Gastroesophageal sphincter (tissue), 4 donors: ENCODE measurements at regions not wholly inside any gene's neighbourhood (a gene's known extent, or its start where the extent isn't known, plus 50 kb on each side); places are given as distances from the start of the nearest gene placed in this dataset.

Source experiments
- ATAC-seq: fragments of 150-250 bp; one replicate; pipeline ENCODE4 v1.9.1; 2016; ENCODE audit warnings: mild to moderate bottlenecking, moderate library complexity
- H3K27ac ChIP-seq, 4 donors: fragments of 200-600 bp; sonication (generic) in 3 of 4; 1 replicate in 3 of 4; 2 replicates in 1 of 4; pipeline ENCODE4 v1.5.1; 2016 to 2019
- H3K27me3 ChIP-seq: fragments of 200-600 bp; sonication (generic); one replicate; pipeline ENCODE4 v1.5.1; 2019
- H3K36me3 ChIP-seq, 2 donors: fragments of 200-600 bp; sonication (generic); one replicate each; pipeline ENCODE4 v1.5.1; 2019; ENCODE audit warnings: control low read depth in 1 of 2
- H3K4me1 ChIP-seq, 3 donors: fragments of 200-600 bp; sonication (generic); 1 replicate in 2 of 3; 2 replicates in 1 of 3; pipeline ENCODE4 v1.5.1; 2016 to 2019; ENCODE audit warnings: control low read depth in 2 of 3
- H3K4me3 ChIP-seq, 2 donors: fragments of 200-600 bp; sonication (generic); one replicate each; pipeline ENCODE4 v1.5.1; 2019; ENCODE audit warnings: mild to moderate bottlenecking in 1 of 2, moderate library complexity in 1 of 2
- H3K9me3 ChIP-seq, 3 donors: fragments of 200-600 bp; sonication (generic); one replicate each; pipeline ENCODE4 v1.5.1; 2017 to 2019; ENCODE audit warnings: control low read depth in 2 of 3
- EP300 ChIP-seq: sonication (generic); formaldehyde crosslinking; IDR thresholded peaks from one replicate; pipeline ENCODE4 v1.6.1; 2017; ENCODE audit warnings: antibody characterized with exemption, mild to moderate bottlenecking
- POLR2A ChIP-seq, 2 donors: fragments of 450-650 bp; IDR thresholded peaks; one replicate each; pipeline ENCODE4 v1.6.1; 2017; ENCODE audit warnings: antibody characterized with exemption in 2 of 2, mild to moderate bottlenecking in 2 of 2, moderate library complexity in 1 of 2
- POLR2AphosphoS5 ChIP-seq: sonication (generic); formaldehyde crosslinking; IDR thresholded peaks from one replicate; pipeline ENCODE4 v1.6.1; 2017; ENCODE audit warnings: antibody characterized with exemption
- WGBS, 2 donors: methylation state at CpG; one replicate each; pipeline ENCODE4 v1.1.5; 2018; ENCODE audit warnings: low coverage in 1 of 2; 5-methylcytosine and 5-hydroxymethylcytosine counted together
- TF ChIP-seq, protein P1 (sequence below), 4 experiments: fragments of 200-600 bp in 2 of 4; fragments of 450-650 bp in 2 of 4; sonication (generic) in 1 of 4; IDR thresholded peaks; one replicate each; pipeline ENCODE4 v1.5.1; 2017 to 2019; ENCODE audit warnings: antibody characterized with exemption in 4 of 4, mild to moderate bottlenecking in 2 of 4, moderate library complexity in 2 of 4

DNA sequence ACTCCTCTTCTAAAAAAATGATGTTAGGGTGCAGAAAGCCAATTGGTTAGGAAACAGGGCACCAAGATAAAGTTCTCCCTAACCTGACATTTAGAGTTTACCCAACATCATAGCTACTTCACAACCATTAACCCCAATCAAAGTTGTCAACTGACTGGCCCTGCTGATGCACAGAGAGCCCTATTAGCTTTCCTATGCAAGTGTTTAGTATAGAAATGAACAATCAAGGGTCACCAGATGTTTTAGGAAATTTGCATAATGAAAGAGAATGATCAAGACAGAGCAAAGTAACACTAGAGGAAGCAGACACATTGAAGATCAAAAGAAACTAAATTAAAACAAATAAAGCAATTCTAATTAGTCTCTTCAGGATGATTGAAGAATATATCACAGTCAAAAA is 64.2 kb upstream of the DCC start:
- ATAC-seq = no peak
- Histone ChIP-seq H3K4me1 (no peaks in the 10 kb centered on the region), H3K36me3 (no peaks in the 10 kb centered on the region), H3K4me3 (no peak overlapping the region), H3K9me3 (no peaks in the 10 kb centered on the region), H3K27ac (no peak overlapping the region), H3K27me3 (no peaks in the 10 kb centered on the region)
- TF ChIP-seq POLR2A (IDR thresholded peaks at IDR 0.05) = no peak
- no peak for TF ChIP-seq EP300
- TF ChIP-seq, protein P1, sequence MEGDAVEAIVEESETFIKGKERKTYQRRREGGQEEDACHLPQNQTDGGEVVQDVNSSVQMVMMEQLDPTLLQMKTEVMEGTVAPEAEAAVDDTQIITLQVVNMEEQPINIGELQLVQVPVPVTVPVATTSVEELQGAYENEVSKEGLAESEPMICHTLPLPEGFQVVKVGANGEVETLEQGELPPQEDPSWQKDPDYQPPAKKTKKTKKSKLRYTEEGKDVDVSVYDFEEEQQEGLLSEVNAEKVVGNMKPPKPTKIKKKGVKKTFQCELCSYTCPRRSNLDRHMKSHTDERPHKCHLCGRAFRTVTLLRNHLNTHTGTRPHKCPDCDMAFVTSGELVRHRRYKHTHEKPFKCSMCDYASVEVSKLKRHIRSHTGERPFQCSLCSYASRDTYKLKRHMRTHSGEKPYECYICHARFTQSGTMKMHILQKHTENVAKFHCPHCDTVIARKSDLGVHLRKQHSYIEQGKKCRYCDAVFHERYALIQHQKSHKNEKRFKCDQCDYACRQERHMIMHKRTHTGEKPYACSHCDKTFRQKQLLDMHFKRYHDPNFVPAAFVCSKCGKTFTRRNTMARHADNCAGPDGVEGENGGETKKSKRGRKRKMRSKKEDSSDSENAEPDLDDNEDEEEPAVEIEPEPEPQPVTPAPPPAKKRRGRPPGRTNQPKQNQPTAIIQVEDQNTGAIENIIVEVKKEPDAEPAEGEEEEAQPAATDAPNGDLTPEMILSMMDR (IDR thresholded peaks at IDR 0.05) = no peak
- TF ChIP-seq POLR2AphosphoS5 = no peak

DNA sequence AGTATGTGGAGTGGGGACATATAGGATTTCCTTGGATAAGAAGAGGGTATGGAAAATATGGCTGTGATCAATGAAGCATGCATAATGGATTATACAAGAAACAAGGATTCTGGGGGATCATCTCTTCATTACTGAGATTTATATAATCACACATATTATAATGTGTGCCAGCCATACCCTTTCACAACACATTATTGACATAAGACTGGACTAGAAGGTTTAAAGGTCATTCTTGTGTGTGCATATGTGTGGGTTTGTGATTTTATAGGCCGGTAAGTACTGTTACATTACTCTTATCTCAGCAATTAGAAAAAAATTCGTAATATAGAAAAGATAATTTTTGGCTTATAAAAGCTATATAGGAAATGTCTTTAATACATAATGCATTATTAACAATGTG is 62.2 kb upstream of the DCC start:
- WGBS, 2 donors = 60 to 69% methylated on average over 2 of the region's 2 CpGs

DNA sequence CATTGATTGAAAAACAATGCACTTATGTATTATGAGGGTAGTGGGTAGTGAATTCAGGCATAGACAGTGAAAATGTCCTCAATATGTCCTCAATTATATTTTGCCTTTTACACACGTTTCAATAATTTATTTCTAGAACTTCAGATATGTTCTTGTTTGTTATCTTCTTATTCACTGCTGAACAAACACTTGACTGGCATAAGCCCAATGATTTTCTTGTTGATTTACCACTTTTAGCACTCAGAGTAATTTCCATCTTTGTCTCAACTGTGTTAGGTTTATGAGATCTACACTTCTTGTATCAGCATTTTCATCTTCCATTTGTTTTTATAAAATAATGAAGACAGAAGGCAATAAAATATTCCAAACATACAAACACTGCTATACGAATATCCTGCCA is 61.8 kb upstream of the DCC start:
- Histone ChIP-seq H3K36me3 (no peaks in the 10 kb centered on the region), H3K9me3 (no peaks in the 10 kb centered on the region), H3K27me3 (no peaks in the 10 kb centered on the region), H3K27ac (no peak overlapping the region), H3K4me1 (no peaks in the 10 kb centered on the region), H3K4me3 (no peak overlapping the region)
- no peak for TF ChIP-seq POLR2AphosphoS5
- TF ChIP-seq POLR2A (IDR thresholded peaks at IDR 0.05) = no peak
- TF ChIP-seq, protein P1 (IDR thresholded peaks at IDR 0.05) = no peak
- no peak for TF ChIP-seq EP300
- no peak for ATAC-seq
- WGBS, 2 donors = 45 to 56% methylated on average over 2 of the region's 2 CpGs

More for the DNA sequence above, 62.2 kb upstream of the DCC start:
- no peak overlapping the region for H3K4me3 ChIP-seq
- no peaks in the 10 kb centered on the region for H3K4me1 ChIP-seq
- TF ChIP-seq EP300 (no peak), POLR2A (IDR thresholded peaks at IDR 0.05) (no peak), POLR2AphosphoS5 (no peak)
- TF ChIP-seq, protein P1 (IDR thresholded peaks at IDR 0.05) = no peak
- ATAC-seq = no peak
- no peaks in the 10 kb centered on the region for H3K9me3 ChIP-seq
- H3K36me3 ChIP-seq = no peaks in the 10 kb centered on the region
- H3K27ac ChIP-seq = no peak overlapping the region
- H3K27me3 ChIP-seq = no peaks in the 10 kb centered on the region

DNA sequence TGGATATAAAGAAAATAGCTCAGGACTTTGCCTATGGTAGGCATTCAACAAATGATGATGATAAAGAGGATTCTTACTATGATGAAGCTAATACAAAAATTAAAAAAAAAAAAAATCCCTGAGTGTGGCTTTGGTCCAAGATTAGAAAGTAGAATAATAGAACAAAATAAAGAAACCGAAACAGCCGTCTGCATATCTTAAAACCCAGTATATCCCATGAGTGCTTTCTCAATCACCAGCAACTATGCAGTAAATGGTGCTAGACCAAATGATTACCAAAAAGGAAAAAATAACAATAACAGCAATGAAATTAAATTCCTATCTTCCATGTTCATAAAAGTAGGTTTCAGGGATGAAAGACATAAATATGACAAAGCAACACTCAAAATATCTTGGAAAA is 59.3 kb upstream of the DCC start:
- ATAC-seq = no peak
- peaks cover 6% of the 10 kb centered on the region for H3K27me3 ChIP-seq
- no peaks in the 10 kb centered on the region for H3K4me1 ChIP-seq
- no peak overlapping the region for H3K27ac ChIP-seq
- H3K9me3 ChIP-seq = no peaks in the 10 kb centered on the region
- WGBS, 2 donors = 84 to 89% methylated on average over 2 of the region's 2 CpGs
- no peak overlapping the region for H3K4me3 ChIP-seq
- H3K36me3 ChIP-seq = no peaks in the 10 kb centered on the region
- no peak for TF ChIP-seq POLR2A (IDR thresholded peaks at IDR 0.05)

DNA sequence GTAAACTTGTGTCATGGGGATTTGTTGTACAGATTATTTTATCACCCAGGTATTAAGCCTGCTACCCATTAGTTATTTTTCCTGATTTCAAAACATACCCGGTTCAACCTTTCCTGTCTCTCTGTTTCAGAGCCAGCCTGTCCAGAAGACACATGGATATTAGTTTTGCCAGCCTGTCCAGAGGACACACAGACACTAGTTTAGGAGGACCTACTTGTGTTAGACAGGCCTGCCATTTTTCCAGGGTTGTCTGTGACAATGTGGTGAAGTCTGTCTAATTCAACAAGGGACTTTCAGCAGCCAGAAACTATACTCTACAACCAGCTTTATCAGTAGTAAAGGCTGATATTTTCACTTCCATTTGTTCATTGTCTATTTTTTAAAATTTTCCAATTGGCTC is 56.1 kb upstream of the DCC start:
- Histone ChIP-seq H3K27ac (no peak overlapping the region), H3K27me3 (peaks cover 6% of the 10 kb centered on the region), H3K9me3 (no peaks in the 10 kb centered on the region), H3K36me3 (no peaks in the 10 kb centered on the region), H3K4me1 (no peaks in the 10 kb centered on the region), H3K4me3 (no peak overlapping the region)
- no peak for TF ChIP-seq EP300
- TF ChIP-seq POLR2A (IDR thresholded peaks at IDR 0.05) = no peak
- TF ChIP-seq, protein P1 (IDR thresholded peaks at IDR 0.05) = no peak
- TF ChIP-seq POLR2AphosphoS5 = no peak
- WGBS, 2 donors = 60 to 67% methylated on average over 1 of the region's 1 CpG
- ATAC-seq = no peak

DNA sequence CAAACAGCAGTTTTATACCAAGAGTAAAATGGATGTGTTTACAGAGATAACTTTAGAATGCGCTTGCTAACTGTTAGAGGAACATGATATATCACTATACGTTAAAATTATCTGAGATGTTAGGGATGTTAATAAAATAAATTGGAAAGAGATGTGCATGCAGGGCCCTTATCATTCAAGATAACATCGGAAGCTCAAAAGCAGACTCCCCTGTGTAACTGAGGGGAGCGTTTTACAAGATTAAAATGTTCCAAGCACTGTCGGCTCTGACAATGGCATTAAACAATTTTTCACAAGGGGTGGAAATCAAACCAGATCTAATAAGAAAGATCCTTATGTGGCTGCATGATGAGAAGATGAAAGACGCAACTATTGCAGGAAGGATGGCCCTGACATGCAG is 53.3 kb upstream of the DCC start:
- ATAC-seq = no peak
- Histone ChIP-seq H3K4me1 (no peaks in the 10 kb centered on the region), H3K27me3 (peaks cover 6% of the 10 kb centered on the region), H3K9me3 (no peaks in the 10 kb centered on the region), H3K36me3 (no peaks in the 10 kb centered on the region), H3K4me3 (no peak overlapping the region), H3K27ac (no peak overlapping the region)
- no peak for TF ChIP-seq EP300
- TF ChIP-seq POLR2AphosphoS5 = no peak
- TF ChIP-seq, protein P1 (IDR thresholded peaks at IDR 0.05) = no peak
- TF ChIP-seq POLR2A (IDR thresholded peaks at IDR 0.05) = no peak
- 29 to 59% methylated on average over 6 of the region's 6 CpGs for WGBS, 2 donors
